Adipocyte (in vitro differentiated cells): ENCODE measurements at regions not wholly inside any gene's neighbourhood (a gene's known extent, or its start where the extent isn't known, plus 50 kb on each side); places are given as distances from the start of the nearest gene placed in this dataset.

Experiments
- DNase-seq: peaks from one replicate; pipeline ENCODE4 v3.0.0-alpha.2; 2015; ENCODE audit warnings: low read depth
- H3K27me3 ChIP-seq: replicated peaks from 2 replicates; pipeline ENCODE4 v1.7.0; 2013; ENCODE audit warnings: mild to moderate bottlenecking, low read length, moderate library complexity; ENCODE audit not compliant: control insufficient read depth, insufficient read depth
- H3K36me3 ChIP-seq: 2 replicates; pipeline ENCODE4 v1.7.0; 2013; ENCODE audit warnings: low read length, mild to moderate bottlenecking, moderate library complexity; ENCODE audit not compliant: control insufficient read depth, insufficient read depth, severe bottlenecking
- H3K4me1 ChIP-seq: 2 replicates; pipeline ENCODE4 v1.7.0; 2013; ENCODE audit warnings: mild to moderate bottlenecking, low read length, moderate library complexity; ENCODE audit not compliant: control insufficient read depth, insufficient read depth
- H3K4me3 ChIP-seq: 2 replicates; pipeline ENCODE4 v1.7.0; 2013; ENCODE audit warnings: mild to moderate bottlenecking, low read length, moderate library complexity
- H3K9ac ChIP-seq: 2 replicates; pipeline ENCODE4 v1.7.0; 2013; ENCODE audit warnings: mild to moderate bottlenecking, low read length, moderate library complexity
- H3K9me3 ChIP-seq: 2 replicates; pipeline ENCODE4 v1.7.0; 2013; ENCODE audit warnings: mild to moderate bottlenecking, low read length, moderate library complexity; ENCODE audit not compliant: control insufficient read depth

GRCh38 chr2:239463541-239464165 lies 62.8 kb upstream of the HDAC4 start:
- Histone ChIP-seq H3K36me3 (no peaks in the 10 kb centered on the region), H3K9ac (no peak overlapping the region), H3K4me3 (no peak overlapping the region), H3K27me3 (peaks cover 24% of the 10 kb centered on the region), H3K4me1 (peaks cover 8% of the 10 kb centered on the region), H3K9me3 (peaks cover 7% of the 10 kb centered on the region)
- no peak for DNase-seq

GRCh38 chr2:239462671-239463506 lies 62.1 kb upstream of the HDAC4 start:
- Histone ChIP-seq H3K4me1 (peaks cover 8% of the 10 kb centered on the region), H3K9ac (no peak overlapping the region), H3K9me3 (peaks cover 11% of the 10 kb centered on the region), H3K27me3 (peaks cover 31% of the 10 kb centered on the region), H3K4me3 (no peak overlapping the region), H3K36me3 (no peaks in the 10 kb centered on the region)
- no peak for DNase-seq

- peaks cover 8% of the 10 kb centered on the region for H3K4me1 ChIP-seq
- no peak for DNase-seq
- H3K36me3 ChIP-seq: no peaks in the 10 kb centered on the region
- H3K9ac ChIP-seq: no peak overlapping the region
- no peak overlapping the region for H3K4me3 ChIP-seq
- H3K27me3 ChIP-seq: peaks cover 33% of the 10 kb centered on the region
- H3K9me3 ChIP-seq: peaks cover 11% of the 10 kb centered on the region
Observed at GRCh38 chr2:239462191-239462515, 61.3 kb upstream of the HDAC4 start.

- H3K4me1 ChIP-seq: peaks cover 8% of the 10 kb centered on the region
- H3K27me3 ChIP-seq: peaks cover 38% of the 10 kb centered on the region
- H3K9me3 ChIP-seq: peaks cover 11% of the 10 kb centered on the region
- H3K4me3 ChIP-seq: no peak overlapping the region
- DNase-seq: no peak
- no peak overlapping the region for H3K9ac ChIP-seq
- H3K36me3 ChIP-seq: no peaks in the 10 kb centered on the region
Observed at GRCh38 chr2:239461291-239462190, 60.7 kb upstream of the HDAC4 start.

GRCh38 chr2:239460780-239461179 lies 60.0 kb upstream of the HDAC4 start:
- peaks cover 42% of the 10 kb centered on the region for H3K27me3 ChIP-seq
- H3K9me3 ChIP-seq: peaks cover 11% of the 10 kb centered on the region
- H3K9ac ChIP-seq: no peak overlapping the region
- no peak for DNase-seq
- no peaks in the 10 kb centered on the region for H3K36me3 ChIP-seq
- H3K4me1 ChIP-seq: peaks cover 8% of the 10 kb centered on the region
- H3K4me3 ChIP-seq: no peak overlapping the region

GRCh38 chr2:239459606-239460005 lies 58.8 kb upstream of the HDAC4 start:
- no peak for DNase-seq
- Histone ChIP-seq H3K4me3 (no peak overlapping the region), H3K9ac (no peak overlapping the region), H3K4me1 (peaks cover 8% of the 10 kb centered on the region), H3K36me3 (no peaks in the 10 kb centered on the region), H3K27me3 (peaks cover 42% of the 10 kb centered on the region), H3K9me3 (peaks cover 19% of the 10 kb centered on the region)

GRCh38 chr2:239459056-239459455 lies 58.2 kb upstream of the HDAC4 start:
- no peaks in the 10 kb centered on the region for H3K36me3 ChIP-seq
- DNase-seq: no peak

GRCh38 chr2:239457586-239458445 lies 57.0 kb upstream of the HDAC4 start:
- H3K4me3 ChIP-seq: no peak overlapping the region
- H3K36me3 ChIP-seq: no peaks in the 10 kb centered on the region
- H3K9me3 ChIP-seq: peaks cover 32% of the 10 kb centered on the region
- no peak for DNase-seq
- H3K9ac ChIP-seq: no peak overlapping the region
- no peaks in the 10 kb centered on the region for H3K4me1 ChIP-seq
- H3K27me3 ChIP-seq: peaks cover 32% of the 10 kb centered on the region

More at GRCh38 chr2:239459056-239459455, 58.2 kb upstream of the HDAC4 start:
- Histone ChIP-seq H3K27me3 (peaks cover 37% of the 10 kb centered on the region), H3K9ac (no peak overlapping the region), H3K9me3 (peaks cover 24% of the 10 kb centered on the region), H3K4me3 (no peak overlapping the region), H3K4me1 (peaks cover 8% of the 10 kb centered on the region)

GRCh38 chr2:239456940-239457339 lies 56.1 kb upstream of the HDAC4 start:
- DNase-seq: no peak
- no peak overlapping the region for H3K9ac ChIP-seq

GRCh38 chr2:239455436-239456203 lies 54.8 kb upstream of the HDAC4 start:
- H3K27me3 ChIP-seq: peaks cover 35% of the 10 kb centered on the region
- H3K9me3 ChIP-seq: peaks cover 50% of the 10 kb centered on the region
- H3K4me3 ChIP-seq: no peak overlapping the region
- no peak overlapping the region for H3K9ac ChIP-seq
- no peaks in the 10 kb centered on the region for H3K4me1 ChIP-seq
- no peaks in the 10 kb centered on the region for H3K36me3 ChIP-seq
- no peak for DNase-seq

More at GRCh38 chr2:239456940-239457339, 56.1 kb upstream of the HDAC4 start:
- Histone ChIP-seq H3K9me3 (peaks cover 39% of the 10 kb centered on the region), H3K4me3 (no peak overlapping the region), H3K27me3 (peaks cover 32% of the 10 kb centered on the region), H3K36me3 (no peaks in the 10 kb centered on the region), H3K4me1 (no peaks in the 10 kb centered on the region)
